ENCODE measurements at regions not wholly inside any gene's neighbourhood (a gene's known extent, or its start where the extent isn't known, plus 50 kb on each side); places are given as distances from the start of the nearest gene placed in this dataset.

DNA sequence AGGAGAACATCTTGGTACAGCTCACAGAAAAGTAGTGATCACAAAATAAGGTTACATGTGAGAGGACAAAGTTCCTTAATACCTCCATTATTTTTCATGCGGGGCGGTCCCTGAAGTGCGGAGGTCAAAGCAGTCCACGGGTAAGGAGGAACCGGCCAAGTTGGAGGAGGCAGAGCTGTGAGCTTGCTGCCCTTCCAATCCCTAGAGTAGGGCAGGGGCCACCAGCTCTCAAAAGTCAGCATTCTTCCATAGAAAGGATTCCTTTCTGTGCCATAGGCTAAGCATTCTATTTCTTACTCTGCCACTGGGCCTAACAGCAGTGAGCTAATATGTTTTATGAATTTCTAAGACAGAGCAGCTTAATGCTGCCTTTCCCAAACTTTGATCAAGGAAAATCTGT is 50.9 kb upstream of the USP1 start:
- TF ChIP-seq, protein P1, sequence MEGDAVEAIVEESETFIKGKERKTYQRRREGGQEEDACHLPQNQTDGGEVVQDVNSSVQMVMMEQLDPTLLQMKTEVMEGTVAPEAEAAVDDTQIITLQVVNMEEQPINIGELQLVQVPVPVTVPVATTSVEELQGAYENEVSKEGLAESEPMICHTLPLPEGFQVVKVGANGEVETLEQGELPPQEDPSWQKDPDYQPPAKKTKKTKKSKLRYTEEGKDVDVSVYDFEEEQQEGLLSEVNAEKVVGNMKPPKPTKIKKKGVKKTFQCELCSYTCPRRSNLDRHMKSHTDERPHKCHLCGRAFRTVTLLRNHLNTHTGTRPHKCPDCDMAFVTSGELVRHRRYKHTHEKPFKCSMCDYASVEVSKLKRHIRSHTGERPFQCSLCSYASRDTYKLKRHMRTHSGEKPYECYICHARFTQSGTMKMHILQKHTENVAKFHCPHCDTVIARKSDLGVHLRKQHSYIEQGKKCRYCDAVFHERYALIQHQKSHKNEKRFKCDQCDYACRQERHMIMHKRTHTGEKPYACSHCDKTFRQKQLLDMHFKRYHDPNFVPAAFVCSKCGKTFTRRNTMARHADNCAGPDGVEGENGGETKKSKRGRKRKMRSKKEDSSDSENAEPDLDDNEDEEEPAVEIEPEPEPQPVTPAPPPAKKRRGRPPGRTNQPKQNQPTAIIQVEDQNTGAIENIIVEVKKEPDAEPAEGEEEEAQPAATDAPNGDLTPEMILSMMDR (conservative IDR thresholded peaks at IDR 0.05; ENCODE audit: low read depth in 2 of 2) = no peak
- no peak for TF ChIP-seq REST (IDR thresholded peaks at IDR 0.05; ENCODE audit: unreplicated experiment)
- TF ChIP-seq EZH2phosphoT487 (IDR thresholded peaks at IDR 0.05; ENCODE audit: unreplicated experiment) = no peak
- no peak for TF ChIP-seq JUNB (IDR thresholded peaks at IDR 0.05; ENCODE audit: unreplicated experiment)
- no peak for TF ChIP-seq EZH2 (IDR thresholded peaks at IDR 0.05; ENCODE audit: low read depth, unreplicated experiment)
- no peak for TF ChIP-seq POLR2AphosphoS5 (IDR thresholded peaks at IDR 0.05; ENCODE audit: low read depth)
- TF ChIP-seq CREB1 (CRISPR knock-in tag; IDR thresholded peaks at IDR 0.05; ENCODE audit: low read depth) = no peak
- no peak for TF ChIP-seq ZNF331 (CRISPR knock-in tag; IDR thresholded peaks at IDR 0.05; ENCODE audit: low read depth)
- TF ChIP-seq, protein P2, sequence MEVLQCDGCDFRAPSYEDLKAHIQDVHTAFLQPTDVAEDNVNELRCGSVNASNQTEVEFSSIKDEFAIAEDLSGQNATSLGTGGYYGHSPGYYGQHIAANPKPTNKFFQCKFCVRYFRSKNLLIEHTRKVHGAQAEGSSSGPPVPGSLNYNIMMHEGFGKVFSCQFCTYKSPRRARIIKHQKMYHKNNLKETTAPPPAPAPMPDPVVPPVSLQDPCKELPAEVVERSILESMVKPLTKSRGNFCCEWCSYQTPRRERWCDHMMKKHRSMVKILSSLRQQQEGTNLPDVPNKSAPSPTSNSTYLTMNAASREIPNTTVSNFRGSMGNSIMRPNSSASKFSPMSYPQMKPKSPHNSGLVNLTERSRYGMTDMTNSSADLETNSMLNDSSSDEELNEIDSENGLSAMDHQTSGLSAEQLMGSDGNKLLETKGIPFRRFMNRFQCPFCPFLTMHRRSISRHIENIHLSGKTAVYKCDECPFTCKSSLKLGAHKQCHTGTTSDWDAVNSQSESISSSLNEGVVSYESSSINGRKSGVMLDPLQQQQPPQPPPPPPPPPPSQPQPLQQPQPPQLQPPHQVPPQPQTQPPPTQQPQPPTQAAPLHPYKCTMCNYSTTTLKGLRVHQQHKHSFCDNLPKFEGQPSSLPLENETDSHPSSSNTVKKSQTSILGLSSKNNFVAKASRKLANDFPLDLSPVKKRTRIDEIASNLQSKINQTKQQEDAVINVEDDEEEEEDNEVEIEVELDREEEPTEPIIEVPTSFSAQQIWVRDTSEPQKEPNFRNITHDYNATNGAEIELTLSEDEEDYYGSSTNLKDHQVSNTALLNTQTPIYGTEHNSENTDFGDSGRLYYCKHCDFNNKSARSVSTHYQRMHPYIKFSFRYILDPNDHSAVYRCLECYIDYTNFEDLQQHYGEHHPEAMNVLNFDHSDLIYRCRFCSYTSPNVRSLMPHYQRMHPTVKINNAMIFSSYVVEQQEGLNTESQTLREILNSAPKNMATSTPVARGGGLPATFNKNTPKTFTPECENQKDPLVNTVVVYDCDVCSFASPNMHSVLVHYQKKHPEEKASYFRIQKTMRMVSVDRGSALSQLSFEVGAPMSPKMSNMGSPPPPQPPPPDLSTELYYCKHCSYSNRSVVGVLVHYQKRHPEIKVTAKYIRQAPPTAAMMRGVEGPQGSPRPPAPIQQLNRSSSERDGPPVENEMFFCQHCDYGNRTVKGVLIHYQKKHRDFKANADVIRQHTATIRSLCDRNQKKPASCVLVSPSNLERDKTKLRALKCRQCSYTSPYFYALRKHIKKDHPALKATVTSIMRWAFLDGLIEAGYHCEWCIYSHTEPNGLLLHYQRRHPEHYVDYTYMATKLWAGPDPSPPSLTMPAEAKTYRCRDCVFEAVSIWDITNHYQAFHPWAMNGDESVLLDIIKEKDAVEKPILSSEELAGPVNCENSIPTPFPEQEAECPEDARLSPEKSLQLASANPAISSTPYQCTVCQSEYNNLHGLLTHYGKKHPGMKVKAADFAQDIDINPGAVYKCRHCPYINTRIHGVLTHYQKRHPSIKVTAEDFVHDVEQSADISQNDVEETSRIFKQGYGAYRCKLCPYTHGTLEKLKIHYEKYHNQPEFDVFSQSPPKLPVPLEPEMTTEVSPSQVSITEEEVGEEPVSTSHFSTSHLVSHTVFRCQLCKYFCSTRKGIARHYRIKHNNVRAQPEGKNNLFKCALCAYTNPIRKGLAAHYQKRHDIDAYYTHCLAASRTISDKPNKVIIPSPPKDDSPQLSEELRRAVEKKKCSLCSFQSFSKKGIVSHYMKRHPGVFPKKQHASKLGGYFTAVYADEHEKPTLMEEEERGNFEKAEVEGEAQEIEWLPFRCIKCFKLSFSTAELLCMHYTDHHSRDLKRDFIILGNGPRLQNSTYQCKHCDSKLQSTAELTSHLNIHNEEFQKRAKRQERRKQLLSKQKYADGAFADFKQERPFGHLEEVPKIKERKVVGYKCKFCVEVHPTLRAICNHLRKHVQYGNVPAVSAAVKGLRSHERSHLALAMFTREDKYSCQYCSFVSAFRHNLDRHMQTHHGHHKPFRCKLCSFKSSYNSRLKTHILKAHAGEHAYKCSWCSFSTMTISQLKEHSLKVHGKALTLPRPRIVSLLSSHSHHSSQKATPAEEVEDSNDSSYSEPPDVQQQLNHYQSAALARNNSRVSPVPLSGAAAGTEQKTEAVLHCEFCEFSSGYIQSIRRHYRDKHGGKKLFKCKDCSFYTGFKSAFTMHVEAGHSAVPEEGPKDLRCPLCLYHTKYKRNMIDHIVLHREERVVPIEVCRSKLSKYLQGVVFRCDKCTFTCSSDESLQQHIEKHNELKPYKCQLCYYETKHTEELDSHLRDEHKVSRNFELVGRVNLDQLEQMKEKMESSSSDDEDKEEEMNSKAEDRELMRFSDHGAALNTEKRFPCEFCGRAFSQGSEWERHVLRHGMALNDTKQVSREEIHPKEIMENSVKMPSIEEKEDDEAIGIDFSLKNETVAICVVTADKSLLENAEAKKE (CRISPR knock-in tag; IDR thresholded peaks at IDR 0.05) = no peak
- no peak for TF ChIP-seq NANOG (IDR thresholded peaks at IDR 0.05; ENCODE audit: borderline replicate concordance)
- no peak for TF ChIP-seq STAT1 (IDR thresholded peaks at IDR 0.05; ENCODE audit: unreplicated experiment)
